HUES6 (cell line): ENCODE measurements at regions not wholly inside any gene's neighbourhood (a gene's known extent, or its start where the extent isn't known, plus 50 kb on each side); places are given as distances from the start of the nearest gene placed in this dataset.
"Not testable (repeated sequence)": the region's sequence is repeated elsewhere in the genome, so short reads cannot be mapped to it uniquely, and the experiment has no call there.

ENCODE experiments used
- H3K27ac ChIP-seq: 2 replicates; pipeline ENCODE4 v1.7.0; 2013; ENCODE audit warnings: low read depth, mild to moderate bottlenecking, low read length, inconsistent platforms
- H3K27me3 ChIP-seq: 2 replicates; pipeline ENCODE4 v1.6.1; 2013; ENCODE audit warnings: low read length; ENCODE audit not compliant: control insufficient read depth, insufficient read depth
- H3K36me3 ChIP-seq: 2 replicates; pipeline ENCODE4 v1.6.1; 2013; ENCODE audit warnings: low read length; ENCODE audit not compliant: control insufficient read depth, insufficient read depth
- H3K4me1 ChIP-seq: 2 replicates; pipeline ENCODE4 v1.6.1; 2013; ENCODE audit warnings: low read length; ENCODE audit not compliant: control insufficient read depth, insufficient read depth
- H3K4me3 ChIP-seq: 2 replicates; pipeline ENCODE4 v1.5.1; 2013; ENCODE audit warnings: low read depth, low read length
- H3K9ac ChIP-seq: one replicate; pipeline ENCODE4 v1.6.1; 2013; ENCODE audit warnings: mild to moderate bottlenecking, low read length
- H3K9me3 ChIP-seq: 2 replicates; pipeline ENCODE4 v1.6.1; 2013; ENCODE audit warnings: low read depth, low read length; ENCODE audit not compliant: control insufficient read depth, insufficient read depth

- Histone ChIP-seq H3K27ac (no peak overlapping the region), H3K9me3 (no peaks in the 10 kb centered on the region), H3K27me3 (no peaks in the 10 kb centered on the region), H3K36me3 (no peaks in the 10 kb centered on the region), H3K9ac (no peak overlapping the region), H3K4me1 (no peaks in the 10 kb centered on the region), H3K4me3 (no peak overlapping the region)
Observed at GRCh38 chr3:21979706-21980105, 228.7 kb upstream of the ZNF385D start.

- Histone ChIP-seq H3K9me3 (no peaks in the 10 kb centered on the region), H3K9ac (no peak overlapping the region), H3K27ac (no peak overlapping the region), H3K27me3 (no peaks in the 10 kb centered on the region), H3K4me1 (no peaks in the 10 kb centered on the region), H3K4me3 (no peak overlapping the region), H3K36me3 (no peaks in the 10 kb centered on the region)
Observed at GRCh38 chr3:21989341-21990042, 238.5 kb upstream of the ZNF385D start.

GRCh38 chr3:21991061-21991460 is 240.1 kb upstream of the ZNF385D start:
- Histone ChIP-seq H3K9me3 (no peaks in the 10 kb centered on the region), H3K4me3 (no peak overlapping the region), H3K9ac (no peak overlapping the region), H3K36me3 (no peaks in the 10 kb centered on the region), H3K27me3 (no peaks in the 10 kb centered on the region), H3K4me1 (no peaks in the 10 kb centered on the region), H3K27ac (no peak overlapping the region)

- Histone ChIP-seq H3K9me3 (no peaks in the 10 kb centered on the region), H3K4me3 (no peak overlapping the region), H3K27me3 (no peaks in the 10 kb centered on the region), H3K27ac (no peak overlapping the region), H3K4me1 (no peaks in the 10 kb centered on the region), H3K9ac (no peak overlapping the region), H3K36me3 (no peaks in the 10 kb centered on the region)
Observed at GRCh38 chr3:21995079-21995607, 244.1 kb upstream of the ZNF385D start.

- no peak overlapping the region for H3K27ac ChIP-seq
- no peak overlapping the region for H3K4me3 ChIP-seq
- no peak overlapping the region for H3K9ac ChIP-seq
- no peaks in the 10 kb centered on the region for H3K9me3 ChIP-seq
- no peaks in the 10 kb centered on the region for H3K36me3 ChIP-seq
- no peaks in the 10 kb centered on the region for H3K4me1 ChIP-seq
- no peaks in the 10 kb centered on the region for H3K27me3 ChIP-seq
Observed at GRCh38 chr3:22007368-22007767, 256.4 kb upstream of the ZNF385D start.

GRCh38 chr3:22010997-22011396 is 260.0 kb upstream of the ZNF385D start:
- H3K4me3 ChIP-seq = no peak overlapping the region
- H3K27me3 ChIP-seq = no peaks in the 10 kb centered on the region
- no peaks in the 10 kb centered on the region for H3K4me1 ChIP-seq
- no peaks in the 10 kb centered on the region for H3K36me3 ChIP-seq
- no peak overlapping the region for H3K27ac ChIP-seq
- no peak overlapping the region for H3K9ac ChIP-seq
- H3K9me3 ChIP-seq = no peaks in the 10 kb centered on the region

- Histone ChIP-seq H3K9me3 (no peaks in the 10 kb centered on the region), H3K4me1 (no peaks in the 10 kb centered on the region), H3K9ac (no peak overlapping the region), H3K36me3 (no peaks in the 10 kb centered on the region), H3K27me3 (no peaks in the 10 kb centered on the region), H3K4me3 (no peak overlapping the region), H3K27ac (no peak overlapping the region)
Observed at GRCh38 chr3:22012471-22012870, 261.5 kb upstream of the ZNF385D start.

- H3K9ac ChIP-seq = no peak overlapping the region
- H3K27ac ChIP-seq = no peak overlapping the region
- no peaks in the 10 kb centered on the region for H3K27me3 ChIP-seq
- no peaks in the 10 kb centered on the region for H3K4me1 ChIP-seq
- H3K36me3 ChIP-seq = no peaks in the 10 kb centered on the region
- no peak overlapping the region for H3K4me3 ChIP-seq
- H3K9me3 ChIP-seq = no peaks in the 10 kb centered on the region
Observed at GRCh38 chr3:22013641-22014040, 262.6 kb upstream of the ZNF385D start.

GRCh38 chr3:22016197-22016596 is 265.2 kb upstream of the ZNF385D start:
- no peak overlapping the region for H3K4me3 ChIP-seq
- H3K9ac ChIP-seq = no peak overlapping the region
- H3K27ac ChIP-seq = no peak overlapping the region
- no peaks in the 10 kb centered on the region for H3K4me1 ChIP-seq
- no peaks in the 10 kb centered on the region for H3K36me3 ChIP-seq
- no peaks in the 10 kb centered on the region for H3K9me3 ChIP-seq
- no peaks in the 10 kb centered on the region for H3K27me3 ChIP-seq

GRCh38 chr3:22024638-22025037 is 273.6 kb upstream of the ZNF385D start:
- not testable (repeated sequence) for H3K4me3 ChIP-seq, H3K27me3 ChIP-seq, H3K9me3 ChIP-seq, H3K36me3 ChIP-seq, H3K27ac ChIP-seq, H3K4me1 ChIP-seq, H3K9ac ChIP-seq

GRCh38 chr3:22029480-22029879 is 278.5 kb upstream of the ZNF385D start:
- H3K27me3 ChIP-seq = no peaks in the 10 kb centered on the region
- H3K4me3 ChIP-seq = no peak overlapping the region
- no peaks in the 10 kb centered on the region for H3K4me1 ChIP-seq
- no peaks in the 10 kb centered on the region for H3K9me3 ChIP-seq
- no peak overlapping the region for H3K9ac ChIP-seq
- no peaks in the 10 kb centered on the region for H3K36me3 ChIP-seq
- H3K27ac ChIP-seq = no peak overlapping the region
